ENCODE measurements at regions not wholly inside any gene's neighbourhood (a gene's known extent, or its start where the extent isn't known, plus 50 kb on each side); places are given as distances from the start of the nearest gene placed in this dataset.
"Not testable (repeated sequence)": the region's sequence is repeated elsewhere in the genome, so short reads cannot be mapped to it uniquely, and the experiment has no call there.

DNA sequence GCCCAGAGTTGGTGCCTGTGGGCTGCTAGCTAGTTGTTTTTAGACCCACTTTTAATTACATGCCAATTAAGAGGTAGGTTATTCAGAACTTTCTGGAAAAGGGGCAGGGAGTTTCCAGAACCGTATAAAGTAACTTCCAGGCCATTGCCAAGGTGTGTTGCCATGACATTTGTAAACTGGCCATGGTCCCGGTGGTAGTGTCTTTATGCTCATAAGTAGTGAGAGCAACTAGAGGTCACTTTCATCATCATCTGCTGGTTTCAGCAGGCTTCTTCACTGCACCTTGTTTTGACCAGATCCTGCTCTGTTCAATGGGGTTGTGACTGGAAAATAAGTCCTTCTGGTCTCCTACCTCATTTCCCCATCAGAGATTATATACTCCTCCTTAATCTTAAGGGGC, 207.0 kb downstream of the FAM72C start:
- DNase-seq = not testable (repeated sequence)

DNA sequence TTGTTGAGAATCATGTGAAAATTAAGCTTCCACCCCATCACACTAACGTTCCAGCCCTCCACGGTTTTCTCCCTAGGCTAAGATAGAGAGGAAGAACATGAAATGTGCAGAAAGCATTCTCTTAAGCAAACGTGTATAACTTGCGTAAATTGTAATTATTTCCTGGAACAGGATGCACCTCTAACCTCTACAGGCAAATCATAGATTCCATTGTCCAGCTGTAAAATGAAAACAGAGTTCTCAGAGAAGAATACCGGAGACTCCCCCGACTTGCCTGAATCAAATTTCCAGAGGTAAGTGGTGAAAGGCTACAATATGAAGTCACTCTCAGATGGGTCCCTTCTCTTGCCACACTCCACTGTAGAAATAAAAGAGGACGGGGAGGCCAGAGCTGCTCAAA, 211.4 kb downstream of the FAM72C start:
- not testable (repeated sequence) for DNase-seq

GRCh38 chr1:143755961-143756360, 215.8 kb downstream of the FAM72C start:
- DNase-seq = not testable (repeated sequence)

GRCh38 chr1:143748906-143749305, 222.9 kb downstream of the FAM72C start:
- no peak for DNase-seq

DNA sequence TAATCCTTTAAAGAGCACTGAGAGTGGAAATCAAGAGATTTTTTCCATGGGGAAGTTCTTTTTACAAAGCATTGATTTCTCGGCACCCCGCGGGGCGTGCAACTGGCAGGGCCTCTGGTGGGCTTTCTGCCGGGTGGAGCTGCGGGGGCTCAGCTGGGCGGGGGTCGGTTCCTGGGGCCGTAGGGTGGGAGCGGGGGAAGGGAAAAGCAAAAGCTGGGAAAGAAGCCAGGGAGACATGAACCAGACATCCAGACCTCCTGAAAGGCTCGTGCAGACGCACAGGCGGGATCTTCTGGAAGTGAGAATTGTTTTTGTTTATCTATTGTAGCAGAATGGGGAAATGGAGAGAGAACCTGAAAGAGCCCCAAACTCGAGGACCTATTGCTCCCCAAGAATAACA, 235.2 kb downstream of the FAM72C start:
- no peak for DNase-seq

- DNase-seq = peak; percentile 45
Observed at GRCh38 chr1:143735764-143736461, 235.9 kb downstream of the FAM72C start.

GRCh38 chr1:143734261-143734660, 237.5 kb downstream of the FAM72C start:
- not testable (repeated sequence) for DNase-seq

DNA sequence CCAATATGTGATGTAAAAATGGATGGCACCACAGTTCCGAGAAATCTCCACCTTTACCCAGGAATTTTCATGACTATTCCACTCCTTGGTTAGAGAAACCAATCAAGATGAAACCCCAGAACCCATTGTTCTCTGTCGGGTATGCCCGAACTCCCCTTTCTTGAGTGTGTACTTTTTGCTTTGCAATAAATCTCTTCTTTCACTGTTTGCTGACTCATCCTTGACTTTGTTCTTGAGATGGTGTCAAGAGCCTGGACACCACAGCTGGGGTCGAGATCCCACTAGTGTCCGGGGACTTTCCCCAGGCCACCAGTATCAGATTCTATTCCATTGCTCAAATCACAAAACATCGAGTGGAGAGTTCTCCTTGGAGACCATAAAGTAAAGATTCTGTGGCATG, 240.9 kb downstream of the FAM72C start:
- not testable (repeated sequence) for DNase-seq

GRCh38 chr1:143729449-143730111, 242.2 kb downstream of the FAM72C start:
- DNase-seq = peak; percentile 19

- DNase-seq = not testable (repeated sequence)
Observed at GRCh38 chr1:143728802-143729448, 242.9 kb downstream of the FAM72C start.

- no peak for DNase-seq
Observed at GRCh38 chr1:143727263-143727662, 244.5 kb downstream of the FAM72C start.

DNA sequence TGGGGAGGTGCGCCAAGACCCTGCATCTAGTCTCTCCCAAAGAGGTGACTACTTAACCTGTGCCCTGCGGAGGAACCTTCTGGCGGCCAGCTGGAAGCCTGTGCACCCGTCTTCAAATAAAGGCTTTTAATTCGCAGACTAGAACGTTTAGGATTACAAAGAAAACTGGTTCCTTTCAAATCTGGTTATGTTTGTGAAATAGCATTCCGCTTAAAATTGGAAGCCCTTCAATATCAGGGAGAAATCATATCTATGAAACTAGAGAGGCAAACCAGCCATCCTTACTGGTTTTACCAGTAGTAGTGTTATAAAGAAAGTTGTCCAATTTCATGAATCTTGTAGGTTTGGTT, 250.8 kb downstream of the FAM72C start:
- no peak for DNase-seq

DNA sequence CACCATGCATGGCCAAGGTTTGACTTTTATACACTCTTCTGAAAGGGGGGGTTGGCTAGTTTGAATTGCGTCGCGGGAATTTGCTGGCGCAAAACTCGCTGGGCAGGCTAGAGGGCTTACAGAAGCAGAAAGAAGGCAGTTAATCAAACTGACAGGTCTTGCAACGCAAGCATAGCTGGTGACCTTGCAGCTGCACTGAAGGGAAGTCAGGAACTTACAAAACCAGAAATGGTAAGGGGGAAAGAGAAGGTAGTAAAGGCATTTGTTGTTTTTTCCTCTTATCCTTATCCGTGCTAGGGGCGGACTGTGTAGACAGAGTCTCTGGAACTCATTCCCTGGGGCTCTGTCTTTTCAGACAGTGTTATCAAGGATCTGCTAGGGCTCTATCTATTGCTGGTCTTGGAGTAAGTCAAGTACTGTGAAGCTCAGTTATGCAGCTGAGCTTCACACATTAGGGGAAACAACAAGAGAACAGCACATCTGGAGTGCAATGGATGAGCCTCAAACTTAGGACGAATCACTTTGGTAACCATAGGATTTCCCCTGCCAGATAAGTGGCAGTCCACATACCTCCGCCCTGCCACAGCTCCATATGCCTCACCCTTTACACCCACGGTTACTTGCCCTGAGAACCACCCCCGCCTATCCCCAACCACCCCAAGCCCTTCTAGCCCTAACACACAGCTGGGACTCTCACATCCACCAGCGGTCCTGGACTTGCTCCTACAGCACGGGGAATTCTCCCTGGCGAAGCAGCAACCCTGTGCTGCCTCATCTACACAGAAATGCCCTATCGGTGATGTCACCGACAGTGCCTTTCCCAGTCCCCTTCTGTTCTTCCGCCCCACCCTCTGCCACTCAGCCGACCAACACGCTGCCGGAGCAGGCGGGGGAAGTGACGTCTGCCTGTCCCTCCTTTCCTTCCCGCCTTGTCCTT, 251.4 kb downstream of the FAM72C start:
- DNase-seq = peak; percentile 26

GRCh38 chr1:143718524-143718923, 253.3 kb downstream of the FAM72C start:
- DNase-seq = no peak

DNA sequence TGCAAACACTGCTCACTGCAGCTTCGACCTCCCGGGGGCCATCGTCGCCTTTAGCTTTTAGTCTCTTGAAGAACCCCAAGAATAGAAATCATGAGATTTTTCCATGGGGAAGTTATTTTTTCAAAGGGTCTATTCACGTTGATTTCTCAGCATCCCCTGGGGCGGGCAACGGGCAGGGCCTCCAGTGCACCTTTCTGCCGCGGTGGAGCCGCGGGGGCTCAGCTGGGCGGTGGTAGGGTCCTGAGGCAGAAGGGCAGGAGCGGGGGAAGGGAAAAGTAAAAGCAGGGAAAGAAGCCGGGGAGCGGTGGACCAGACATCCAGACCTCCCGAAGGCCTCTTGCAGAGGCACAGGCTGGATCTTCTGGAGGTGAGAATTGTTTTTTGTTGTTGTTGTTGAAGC, 253.8 kb downstream of the FAM72C start:
- DNase-seq = no peak

GRCh38 chr1:143717434-143717833, 254.4 kb downstream of the FAM72C start:
- no peak for DNase-seq

GRCh38 chr1:143714913-143715312, 256.9 kb downstream of the FAM72C start:
- not testable (repeated sequence) for DNase-seq

DNA sequence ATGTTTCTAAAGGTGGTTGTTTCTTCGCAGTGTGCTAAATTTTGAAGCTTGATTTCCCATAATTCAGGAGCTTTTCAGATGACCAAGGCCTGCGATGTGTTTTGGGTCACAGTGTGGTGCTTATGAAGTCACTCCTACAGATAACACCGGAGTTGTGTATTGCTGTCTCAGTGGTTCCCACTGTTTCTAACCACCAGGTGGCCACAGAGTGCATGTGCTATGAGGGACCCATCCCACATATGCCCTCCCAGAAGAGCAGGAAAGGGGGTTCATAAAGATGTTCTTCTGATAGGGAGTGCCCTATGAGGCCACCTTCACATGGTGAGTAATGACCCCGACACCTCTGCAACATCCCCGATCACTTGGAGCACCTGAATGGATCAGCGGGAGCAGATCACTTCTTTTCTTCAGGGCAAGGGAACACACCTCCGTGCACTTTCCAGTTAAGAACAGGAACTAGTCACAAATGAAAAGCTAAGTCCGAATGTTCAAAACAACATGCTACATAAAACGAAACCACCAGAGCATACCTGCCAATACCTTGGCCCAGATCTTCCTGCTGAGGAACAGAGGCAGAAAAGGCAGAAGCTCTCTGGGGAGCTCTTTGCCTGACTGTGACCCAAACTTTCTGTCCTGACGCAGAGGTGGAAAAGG, 262.1 kb downstream of the FAM72C start:
- not testable (repeated sequence) for DNase-seq

DNA sequence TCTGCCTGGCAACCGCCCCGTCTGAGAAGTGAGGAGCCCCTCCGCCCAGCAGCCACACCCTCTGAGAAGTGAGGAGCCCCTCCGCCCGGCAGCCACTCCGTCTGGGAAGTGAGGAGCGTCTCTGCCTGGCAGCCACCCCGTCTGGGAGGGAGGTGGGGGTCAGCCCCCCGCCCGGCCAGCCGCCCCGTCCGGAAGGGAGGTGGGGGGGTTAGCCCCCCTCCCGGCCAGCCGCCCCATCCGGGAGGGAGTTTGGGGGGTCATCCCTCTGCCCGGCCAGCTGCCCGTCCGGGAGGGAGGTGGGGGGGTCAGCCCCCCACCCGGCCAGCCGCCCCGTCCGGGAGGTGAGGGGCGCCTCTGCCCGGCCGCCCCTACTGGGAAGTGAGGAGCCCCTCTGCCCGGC, 269.0 kb downstream of the FAM72C start:
- not testable (repeated sequence) for DNase-seq

GRCh38 chr1:143699731-143700130, 272.1 kb downstream of the FAM72C start:
- DNase-seq = no peak

GRCh38 chr1:143699115-143699514, 272.7 kb downstream of the FAM72C start:
- no peak for DNase-seq

GRCh38 chr1:143698016-143698415, 273.8 kb downstream of the FAM72C start:
- DNase-seq = no peak
